HFFc6 (cell line): ENCODE measurements at regions not wholly inside any gene's neighbourhood (a gene's known extent, or its start where the extent isn't known, plus 50 kb on each side); places are given as distances from the start of the nearest gene placed in this dataset.

Experiments used
- DNase-seq: peaks from one replicate; pipeline ENCODE4 v3.0.0-alpha.2; 2018
- H3K27ac Mint-ChIP-seq: 2 replicates; pipeline ENCODE4 v1.8.0; 2020; ENCODE audit warnings: mild to moderate bottlenecking, mixed read lengths
- H3K27me3 Mint-ChIP-seq: 2 replicates; pipeline ENCODE4 v1.8.0; 2021; ENCODE audit warnings: mild to moderate bottlenecking, moderate library complexity, mixed read lengths; ENCODE audit not compliant: insufficient read depth
- H3K36me3 Mint-ChIP-seq: 2 replicates; pipeline ENCODE4 v1.8.0; 2021; ENCODE audit warnings: low read depth, mixed read lengths
- H3K4me1 Mint-ChIP-seq: 2 replicates; pipeline ENCODE4 v1.8.0; 2020; ENCODE audit warnings: low read depth, mixed read lengths
- H3K4me3 Mint-ChIP-seq: 2 replicates; pipeline ENCODE4 v1.8.0; 2020; ENCODE audit warnings: mild to moderate bottlenecking, moderate library complexity, mixed read lengths
- H3K9me3 Mint-ChIP-seq: 2 replicates; pipeline ENCODE4 v1.8.0; 2020; ENCODE audit warnings: mild to moderate bottlenecking, mixed read lengths
- TF ChIP-seq, protein P1 (sequence below): fragments of 200-600 bp; sonication (generic); IDR thresholded peaks from 2 replicates; pipeline ENCODE4 v1.5.0; 2021; ENCODE audit warnings: antibody characterized with exemption, mild to moderate bottlenecking

DNA sequence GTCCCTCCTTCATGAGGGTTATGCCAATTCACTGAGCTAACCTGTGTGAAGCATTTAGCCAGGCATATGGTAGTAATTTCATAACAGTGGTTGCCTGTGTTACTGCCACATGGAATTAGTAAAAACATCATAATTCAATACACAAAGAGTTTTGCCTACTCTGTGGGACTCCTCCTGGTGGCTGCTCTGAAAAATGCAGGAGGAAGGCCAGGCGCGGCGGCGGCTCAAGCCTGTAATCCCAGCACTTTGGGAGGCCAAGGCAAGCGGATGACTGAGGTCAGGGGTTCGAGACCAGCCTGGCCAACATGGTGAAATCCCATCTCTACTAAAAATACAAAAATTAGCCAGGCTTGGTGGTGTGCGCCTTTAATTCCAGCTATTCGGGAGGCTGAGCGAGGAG, 547.3 kb downstream of the CDK5RAP2 start:
- Mint-ChIP-seq H3K36me3 (no peaks in the 10 kb centered on the region), H3K27ac (no peak overlapping the region), H3K4me1 (no peaks in the 10 kb centered on the region), H3K4me3 (no peak overlapping the region), H3K27me3 (no peaks in the 10 kb centered on the region), H3K9me3 (peaks cover 33% of the 10 kb centered on the region)
- DNase-seq = no peak
- TF ChIP-seq, protein P1, sequence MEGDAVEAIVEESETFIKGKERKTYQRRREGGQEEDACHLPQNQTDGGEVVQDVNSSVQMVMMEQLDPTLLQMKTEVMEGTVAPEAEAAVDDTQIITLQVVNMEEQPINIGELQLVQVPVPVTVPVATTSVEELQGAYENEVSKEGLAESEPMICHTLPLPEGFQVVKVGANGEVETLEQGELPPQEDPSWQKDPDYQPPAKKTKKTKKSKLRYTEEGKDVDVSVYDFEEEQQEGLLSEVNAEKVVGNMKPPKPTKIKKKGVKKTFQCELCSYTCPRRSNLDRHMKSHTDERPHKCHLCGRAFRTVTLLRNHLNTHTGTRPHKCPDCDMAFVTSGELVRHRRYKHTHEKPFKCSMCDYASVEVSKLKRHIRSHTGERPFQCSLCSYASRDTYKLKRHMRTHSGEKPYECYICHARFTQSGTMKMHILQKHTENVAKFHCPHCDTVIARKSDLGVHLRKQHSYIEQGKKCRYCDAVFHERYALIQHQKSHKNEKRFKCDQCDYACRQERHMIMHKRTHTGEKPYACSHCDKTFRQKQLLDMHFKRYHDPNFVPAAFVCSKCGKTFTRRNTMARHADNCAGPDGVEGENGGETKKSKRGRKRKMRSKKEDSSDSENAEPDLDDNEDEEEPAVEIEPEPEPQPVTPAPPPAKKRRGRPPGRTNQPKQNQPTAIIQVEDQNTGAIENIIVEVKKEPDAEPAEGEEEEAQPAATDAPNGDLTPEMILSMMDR = peak; percentile 43; the same call in 1 of the 2 replicates

DNA sequence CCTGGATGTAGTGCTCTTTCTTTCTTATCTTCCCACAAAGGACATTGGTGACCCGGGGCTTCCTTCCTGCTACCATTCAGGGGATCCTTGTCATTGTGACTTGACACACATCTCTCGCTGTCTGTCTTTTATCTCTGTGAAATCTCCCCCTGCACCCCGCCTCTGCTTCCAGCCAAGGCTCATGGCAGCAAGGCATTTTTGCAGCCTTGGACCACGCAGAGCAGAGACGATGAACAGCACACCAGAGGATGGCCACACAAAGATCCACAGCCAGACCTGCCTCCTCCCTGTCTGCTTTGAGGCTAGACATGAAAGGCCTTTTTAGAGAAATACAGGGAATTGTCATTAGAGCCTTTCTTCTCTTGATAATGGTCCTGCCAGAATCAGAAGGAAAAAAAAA, 549.1 kb downstream of the CDK5RAP2 start:
- Mint-ChIP-seq H3K4me1 (no peaks in the 10 kb centered on the region), H3K4me3 (no peak overlapping the region), H3K27me3 (no peaks in the 10 kb centered on the region), H3K27ac (no peak overlapping the region), H3K9me3 (peaks cover 30% of the 10 kb centered on the region), H3K36me3 (no peaks in the 10 kb centered on the region)
- TF ChIP-seq, protein P1 = no peak
- DNase-seq = no peak

DNA sequence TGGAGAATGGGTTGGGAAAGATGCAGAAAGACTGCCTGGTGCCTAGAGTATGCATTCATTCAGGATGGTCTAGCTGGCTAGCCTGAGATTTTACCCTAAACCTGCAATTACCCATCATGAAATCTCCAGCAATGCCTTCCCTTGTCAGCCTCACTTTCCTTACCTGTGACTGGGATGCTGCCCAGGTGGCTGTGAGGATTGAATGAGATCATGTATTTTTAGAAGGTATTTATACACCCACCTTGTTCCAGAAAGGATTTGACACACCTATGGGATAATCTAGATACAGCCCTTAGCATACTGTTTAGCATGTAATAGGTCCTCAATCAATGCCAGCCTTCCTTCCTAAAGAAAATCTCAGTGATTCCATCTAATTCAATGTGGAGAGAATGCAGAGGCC, 561.4 kb downstream of the CDK5RAP2 start:
- no peaks in the 10 kb centered on the region for H3K4me1 Mint-ChIP-seq
- H3K27me3 Mint-ChIP-seq = no peaks in the 10 kb centered on the region; the same call in 1 of the 2 replicates
- H3K27ac Mint-ChIP-seq = no peak overlapping the region
- DNase-seq = no peak
- H3K4me3 Mint-ChIP-seq = no peak overlapping the region
- H3K36me3 Mint-ChIP-seq = no peaks in the 10 kb centered on the region
- H3K9me3 Mint-ChIP-seq = peaks cover 46% of the 10 kb centered on the region
- TF ChIP-seq, protein P1 = no peak

DNA sequence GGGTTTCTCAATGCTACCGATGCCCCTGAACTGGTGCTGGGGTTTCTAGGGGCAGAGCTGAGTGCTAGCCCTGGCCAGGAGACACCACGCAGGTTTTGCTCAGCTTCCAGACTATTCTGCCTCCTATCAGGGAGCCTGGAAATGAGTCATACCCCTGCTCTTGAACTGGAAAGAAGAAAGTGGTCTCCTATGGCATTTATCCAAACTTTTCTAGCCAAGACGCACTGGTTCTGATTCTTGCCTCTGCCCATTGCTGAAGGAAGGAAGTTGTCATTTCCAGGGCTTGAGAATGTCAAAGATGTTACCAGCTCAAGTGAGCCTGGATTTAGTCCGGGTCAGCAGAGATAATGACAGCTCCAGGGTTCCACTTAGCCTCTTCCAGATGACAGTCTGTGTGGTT, 561.9 kb downstream of the CDK5RAP2 start:
- Mint-ChIP-seq H3K27me3 (no peaks in the 10 kb centered on the region; the same call in 1 of the 2 replicates), H3K9me3 (peaks cover 43% of the 10 kb centered on the region), H3K36me3 (no peaks in the 10 kb centered on the region), H3K4me1 (no peaks in the 10 kb centered on the region), H3K4me3 (no peak overlapping the region), H3K27ac (no peak overlapping the region)
- TF ChIP-seq, protein P1 = no peak
- DNase-seq = no peak

DNA sequence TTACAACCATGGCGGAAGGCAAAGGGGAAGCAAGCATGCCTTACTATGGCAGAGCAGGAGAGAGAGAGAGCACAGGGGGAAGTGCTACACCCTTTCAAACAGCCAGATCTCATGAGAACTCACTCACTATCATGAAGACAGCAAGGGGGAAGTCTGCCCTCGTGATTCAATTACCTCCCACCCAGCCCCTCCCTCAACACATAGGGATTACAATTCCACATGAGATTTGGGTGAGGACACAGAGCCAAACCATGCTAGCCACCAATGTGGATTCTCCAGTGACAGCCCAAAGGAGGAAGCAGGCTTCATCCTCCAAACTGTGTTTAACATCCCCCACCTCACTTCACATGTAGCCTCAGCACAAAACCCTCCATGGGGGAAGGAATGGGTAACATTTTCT, 563.7 kb downstream of the CDK5RAP2 start:
- TF ChIP-seq, protein P1 = no peak
- Mint-ChIP-seq H3K27ac (no peak overlapping the region), H3K4me1 (no peaks in the 10 kb centered on the region), H3K27me3 (no peaks in the 10 kb centered on the region; the same call in 1 of the 2 replicates), H3K9me3 (peaks cover 52% of the 10 kb centered on the region), H3K4me3 (no peak overlapping the region), H3K36me3 (no peaks in the 10 kb centered on the region)
- DNase-seq = no peak

DNA sequence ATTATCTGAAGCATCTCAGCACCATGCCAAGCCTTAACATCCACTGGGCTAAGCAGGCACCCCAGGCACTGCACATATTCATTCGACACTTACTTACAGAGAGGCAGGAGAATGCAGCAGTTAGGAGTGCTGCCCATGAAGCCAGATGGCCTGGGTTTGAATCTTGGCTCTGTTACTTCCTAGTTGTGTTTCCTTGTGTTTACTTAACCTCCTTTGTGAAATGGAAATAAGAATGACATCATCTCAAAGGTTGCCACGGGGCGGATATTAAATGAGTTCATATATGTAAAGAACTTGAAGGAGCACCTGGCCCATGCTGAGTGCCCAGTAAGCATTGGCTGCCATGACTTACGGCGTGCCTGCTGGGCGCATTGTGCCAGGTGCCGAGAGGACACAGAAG, 565.2 kb downstream of the CDK5RAP2 start:
- no peak overlapping the region for H3K27ac Mint-ChIP-seq

More for the DNA sequence above, 565.2 kb downstream of the CDK5RAP2 start:
- peaks cover 55% of the 10 kb centered on the region for H3K9me3 Mint-ChIP-seq
- no peak for DNase-seq
- H3K36me3 Mint-ChIP-seq = no peaks in the 10 kb centered on the region
- no peak overlapping the region for H3K4me3 Mint-ChIP-seq
- no peaks in the 10 kb centered on the region for H3K4me1 Mint-ChIP-seq
- TF ChIP-seq, protein P1 = no peak
- no peaks in the 10 kb centered on the region; the same call in 1 of the 2 replicates for H3K27me3 Mint-ChIP-seq
